ENCODE measurements at regions not wholly inside any gene's neighbourhood (a gene's known extent, or its start where the extent isn't known, plus 50 kb on each side); places are given as distances from the start of the nearest gene placed in this dataset.

- Histone ChIP-seq H3K4me1 (ENCODE audit: low read depth, poor library complexity, severe bottlenecking) (no peaks in the 10 kb centered on the region), H3K27ac (no peak overlapping the region), H2AFZ (ENCODE audit: low read depth) (no peak overlapping the region), H3K4me3 (IDR thresholded peaks at IDR 0.05; ENCODE audit: insufficient read depth, low read depth, low read length) (no peak overlapping the region), H3K9ac (no peak overlapping the region), H3K27me3 (ENCODE audit: insufficient read depth, low read depth) (no peaks in the 10 kb centered on the region), H4K20me1 (ENCODE audit: insufficient read depth) (no peaks in the 10 kb centered on the region), H3K79me2 (ENCODE audit: insufficient read depth, low read depth) (no peaks in the 10 kb centered on the region), H3K36me3 (ENCODE audit: insufficient read depth) (no peaks in the 10 kb centered on the region), H3K4me2 (no peak overlapping the region)
- no peak for TF ChIP-seq CTCF (conservative IDR thresholded peaks at IDR 0.05; ENCODE audit: low read depth, low read length)
Measured at GRCh38 chr1:213714645-213715044, 273.1 kb upstream of the PROX1 start.

GRCh38 chr1:213715182-213715581, 272.6 kb upstream of the PROX1 start:
- no peaks in the 10 kb centered on the region for H3K4me1 ChIP-seq (ENCODE audit: low read depth, poor library complexity, severe bottlenecking)
- H3K27ac ChIP-seq, result no peak overlapping the region
- H4K20me1 ChIP-seq (ENCODE audit: insufficient read depth), result no peaks in the 10 kb centered on the region
- no peak overlapping the region for H3K4me3 ChIP-seq (IDR thresholded peaks at IDR 0.05; ENCODE audit: insufficient read depth, low read depth, low read length)
- TF ChIP-seq CTCF (conservative IDR thresholded peaks at IDR 0.05; ENCODE audit: low read depth, low read length), result no peak
- H3K27me3 ChIP-seq (ENCODE audit: insufficient read depth, low read depth), result no peaks in the 10 kb centered on the region
- no peak overlapping the region for H3K9ac ChIP-seq
- no peak overlapping the region for H2AFZ ChIP-seq (ENCODE audit: low read depth)
- no peaks in the 10 kb centered on the region for H3K36me3 ChIP-seq (ENCODE audit: insufficient read depth)
- no peaks in the 10 kb centered on the region for H3K79me2 ChIP-seq (ENCODE audit: insufficient read depth, low read depth)
- no peak overlapping the region for H3K4me2 ChIP-seq

GRCh38 chr1:213719462-213719861, 268.3 kb upstream of the PROX1 start:
- no peaks in the 10 kb centered on the region for H3K27me3 ChIP-seq (ENCODE audit: insufficient read depth, low read depth)

GRCh38 chr1:213720032-213720431, 267.7 kb upstream of the PROX1 start:
- Histone ChIP-seq H4K20me1 (ENCODE audit: insufficient read depth) (no peaks in the 10 kb centered on the region), H2AFZ (ENCODE audit: low read depth) (no peak overlapping the region), H3K27ac (no peak overlapping the region), H3K36me3 (ENCODE audit: insufficient read depth) (no peaks in the 10 kb centered on the region), H3K4me2 (no peak overlapping the region), H3K4me1 (ENCODE audit: low read depth, poor library complexity, severe bottlenecking) (no peaks in the 10 kb centered on the region), H3K27me3 (ENCODE audit: insufficient read depth, low read depth) (no peaks in the 10 kb centered on the region), H3K79me2 (ENCODE audit: insufficient read depth, low read depth) (no peaks in the 10 kb centered on the region), H3K4me3 (IDR thresholded peaks at IDR 0.05; ENCODE audit: insufficient read depth, low read depth, low read length) (no peak overlapping the region), H3K9ac (no peak overlapping the region)
- TF ChIP-seq CTCF (conservative IDR thresholded peaks at IDR 0.05; ENCODE audit: low read depth, low read length), result no peak

More at GRCh38 chr1:213719462-213719861, 268.3 kb upstream of the PROX1 start:
- no peak overlapping the region for H3K9ac ChIP-seq
- no peak overlapping the region for H3K27ac ChIP-seq
- H3K4me2 ChIP-seq, result no peak overlapping the region
- no peak for TF ChIP-seq CTCF (conservative IDR thresholded peaks at IDR 0.05; ENCODE audit: low read depth, low read length)
- H3K4me1 ChIP-seq (ENCODE audit: low read depth, poor library complexity, severe bottlenecking), result no peaks in the 10 kb centered on the region
- no peak overlapping the region for H2AFZ ChIP-seq (ENCODE audit: low read depth)
- no peak overlapping the region for H3K4me3 ChIP-seq (IDR thresholded peaks at IDR 0.05; ENCODE audit: insufficient read depth, low read depth, low read length)
- no peaks in the 10 kb centered on the region for H3K36me3 ChIP-seq (ENCODE audit: insufficient read depth)
- no peaks in the 10 kb centered on the region for H4K20me1 ChIP-seq (ENCODE audit: insufficient read depth)
- H3K79me2 ChIP-seq (ENCODE audit: insufficient read depth, low read depth), result no peaks in the 10 kb centered on the region

Measured in KMS-11 (cell line).